K562 (cell line): ENCODE measurements at regions not wholly inside any gene's neighbourhood (a gene's known extent, or its start where the extent isn't known, plus 50 kb on each side); places are given as distances from the start of the nearest gene placed in this dataset.

Experiments
- EZH2 ChIP-seq: IDR thresholded peaks from 2 replicates; pipeline ENCODE4 v1.6.1; 2012; ENCODE audit warnings: low read depth, mild to moderate bottlenecking, inconsistent platforms, low read length, borderline replicate concordance
- HNRNPH1 ChIP-seq: fragments of 200-400 bp; formaldehyde crosslinking; optimal IDR thresholded peaks from 2 replicates; pipeline ENCODE3; 2017; ENCODE audit warnings: low read depth, mild to moderate bottlenecking, low read length, moderate library complexity
- MEIS2 ChIP-seq: fragments of 450-650 bp; IDR thresholded peaks from 2 replicates; pipeline ENCODE4 v1.6.1; 2014; ENCODE audit warnings: mild to moderate bottlenecking; ENCODE audit not compliant: partially characterized antibody
- MTF1 ChIP-seq: fragments of 250-450 bp; sonication (Bioruptor Pico); IDR thresholded peaks from 2 replicates; pipeline ENCODE4 v1.9.0; 2021; ENCODE audit warnings: moderate library complexity, mild to moderate bottlenecking, inconsistent platforms, borderline replicate concordance
- MYC ChIP-seq, 2 experiments: fragments of 250-450 bp in 1 of 2; sonication (Bioruptor Pico) in 1 of 2; IDR thresholded peaks; 2 replicates each; pipeline versions ENCODE4 v1.5.1 to v1.6.1; 2012 to 2021; ENCODE audit warnings: low read depth in 2 of 2, borderline replicate concordance in 1 of 2, improper control_type of control experiment in 1 of 2, low read length in 1 of 2, mild to moderate bottlenecking in 1 of 2, moderate library complexity in 1 of 2
- NONO ChIP-seq, 2 experiments: fragments of 200-400 bp in 1 of 2; fragments of 450-650 bp in 1 of 2; formaldehyde crosslinking in 1 of 2; IDR thresholded peaks; 2 replicates each; pipeline ENCODE4 v1.6.1; 2017; ENCODE audit warnings: low read depth in 2 of 2, mild to moderate bottlenecking in 2 of 2, moderate library complexity in 2 of 2, low read length in 1 of 2
- POLR2A ChIP-seq: fragments of 450-650 bp; conservative IDR thresholded peaks from 2 replicates; pipeline ENCODE4 v1.6.1; 2016
- TSC22D4 ChIP-seq: fragments of 450-650 bp; IDR thresholded peaks from 2 replicates; pipeline ENCODE4 v1.6.1; 2016; ENCODE audit warnings: missing genetic modification characterization, missing biosample characterization, control low read depth
- ZNF174 ChIP-seq: fragments of 250-450 bp; sonication (Bioruptor Pico); IDR thresholded peaks from 2 replicates; pipeline ENCODE4 v1.4.0; 2020; ENCODE audit warnings: mild to moderate bottlenecking
- TF ChIP-seq, protein P1 (sequence below): sonication (generic); formaldehyde crosslinking; IDR thresholded peaks from 2 replicates; pipeline ENCODE4 v1.9.0; 2022; ENCODE audit warnings: mild to moderate bottlenecking, missing genetic modification reagents
- TF ChIP-seq, protein P2 (sequence below), 3 experiments: IDR thresholded peaks in 2 of 3; conservative IDR thresholded peaks in 1 of 3; 2 replicates each; pipeline ENCODE4 v1.5.1; 2011 to 2012; ENCODE audit warnings: low read length in 3 of 3, mild to moderate bottlenecking in 3 of 3, control low read depth in 2 of 3, improper control_type of control experiment in 1 of 3, inconsistent platforms in 1 of 3, low read depth in 1 of 3, mixed read lengths in 1 of 3, moderate library complexity in 1 of 3; ENCODE audit not compliant: insufficient read depth in 2 of 3
- TF ChIP-seq, protein P3 (sequence below): sonication (generic); formaldehyde crosslinking; IDR thresholded peaks from 2 replicates; pipeline ENCODE4 v1.8.1; 2022; ENCODE audit warnings: missing genetic modification reagents

DNA sequence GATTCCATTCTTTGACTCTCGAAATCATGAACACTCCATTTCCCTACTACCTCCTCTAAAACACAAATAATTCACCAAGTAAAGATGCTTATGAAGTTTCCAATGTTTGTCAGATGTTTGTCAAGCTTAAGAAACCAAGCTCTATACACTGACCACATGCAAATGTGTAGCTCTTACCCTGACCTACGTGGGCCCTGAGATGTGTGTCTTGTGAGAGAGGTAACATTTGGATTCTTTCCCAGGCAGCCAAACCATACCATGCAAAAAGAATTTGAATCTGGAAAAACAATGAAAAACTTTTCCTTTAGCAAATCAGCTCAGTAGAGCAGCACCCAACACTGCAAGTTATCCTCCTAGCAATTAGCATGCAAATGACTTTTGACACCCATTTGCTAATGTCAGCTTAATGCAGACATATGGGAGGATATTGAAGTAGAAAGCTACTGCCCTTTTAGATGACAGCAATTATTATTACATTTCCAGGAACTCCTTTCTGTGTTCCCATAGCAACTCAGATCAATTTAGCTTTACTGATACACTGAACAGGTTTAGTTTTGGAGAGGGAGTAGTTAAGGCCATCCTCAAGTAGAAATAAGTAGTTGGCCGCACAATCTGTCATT, 83.2 kb upstream of the RGS4 start:
- TF ChIP-seq, protein P1, sequence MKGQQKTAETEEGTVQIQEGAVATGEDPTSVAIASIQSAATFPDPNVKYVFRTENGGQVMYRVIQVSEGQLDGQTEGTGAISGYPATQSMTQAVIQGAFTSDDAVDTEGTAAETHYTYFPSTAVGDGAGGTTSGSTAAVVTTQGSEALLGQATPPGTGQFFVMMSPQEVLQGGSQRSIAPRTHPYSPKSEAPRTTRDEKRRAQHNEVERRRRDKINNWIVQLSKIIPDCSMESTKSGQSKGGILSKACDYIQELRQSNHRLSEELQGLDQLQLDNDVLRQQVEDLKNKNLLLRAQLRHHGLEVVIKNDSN, result no peak
- no peak for TF ChIP-seq TSC22D4 (tag)
- TF ChIP-seq, protein P2, sequence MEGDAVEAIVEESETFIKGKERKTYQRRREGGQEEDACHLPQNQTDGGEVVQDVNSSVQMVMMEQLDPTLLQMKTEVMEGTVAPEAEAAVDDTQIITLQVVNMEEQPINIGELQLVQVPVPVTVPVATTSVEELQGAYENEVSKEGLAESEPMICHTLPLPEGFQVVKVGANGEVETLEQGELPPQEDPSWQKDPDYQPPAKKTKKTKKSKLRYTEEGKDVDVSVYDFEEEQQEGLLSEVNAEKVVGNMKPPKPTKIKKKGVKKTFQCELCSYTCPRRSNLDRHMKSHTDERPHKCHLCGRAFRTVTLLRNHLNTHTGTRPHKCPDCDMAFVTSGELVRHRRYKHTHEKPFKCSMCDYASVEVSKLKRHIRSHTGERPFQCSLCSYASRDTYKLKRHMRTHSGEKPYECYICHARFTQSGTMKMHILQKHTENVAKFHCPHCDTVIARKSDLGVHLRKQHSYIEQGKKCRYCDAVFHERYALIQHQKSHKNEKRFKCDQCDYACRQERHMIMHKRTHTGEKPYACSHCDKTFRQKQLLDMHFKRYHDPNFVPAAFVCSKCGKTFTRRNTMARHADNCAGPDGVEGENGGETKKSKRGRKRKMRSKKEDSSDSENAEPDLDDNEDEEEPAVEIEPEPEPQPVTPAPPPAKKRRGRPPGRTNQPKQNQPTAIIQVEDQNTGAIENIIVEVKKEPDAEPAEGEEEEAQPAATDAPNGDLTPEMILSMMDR (IDR thresholded peaks at IDR 0.05 in 2 of 3, conservative IDR thresholded peaks at IDR 0.05 in 1 of 3; ENCODE audit: insufficient read depth in 2 of 3, low read depth in 1 of 3, low read length in 3 of 3), result no peak
- TF ChIP-seq MTF1 (CRISPR knock-in tag), result no peak
- TF ChIP-seq MEIS2, result no peak
- TF ChIP-seq HNRNPH1, result no peak
- TF ChIP-seq MYC (IDR thresholded peaks at IDR 0.05; ENCODE audit: low read depth, low read length), result no peak
- no peak for TF ChIP-seq MYC (CRISPR knock-in tag; IDR thresholded peaks at IDR 0.05; ENCODE audit: borderline replicate concordance, low read depth)
- no peak for TF ChIP-seq NONO (IDR thresholded peaks at IDR 0.05; ENCODE audit: low read depth in 2 of 2, low read length in 1 of 2)
- TF ChIP-seq POLR2A, result no peak
- no peak for TF ChIP-seq EZH2
- TF ChIP-seq, protein P3, sequence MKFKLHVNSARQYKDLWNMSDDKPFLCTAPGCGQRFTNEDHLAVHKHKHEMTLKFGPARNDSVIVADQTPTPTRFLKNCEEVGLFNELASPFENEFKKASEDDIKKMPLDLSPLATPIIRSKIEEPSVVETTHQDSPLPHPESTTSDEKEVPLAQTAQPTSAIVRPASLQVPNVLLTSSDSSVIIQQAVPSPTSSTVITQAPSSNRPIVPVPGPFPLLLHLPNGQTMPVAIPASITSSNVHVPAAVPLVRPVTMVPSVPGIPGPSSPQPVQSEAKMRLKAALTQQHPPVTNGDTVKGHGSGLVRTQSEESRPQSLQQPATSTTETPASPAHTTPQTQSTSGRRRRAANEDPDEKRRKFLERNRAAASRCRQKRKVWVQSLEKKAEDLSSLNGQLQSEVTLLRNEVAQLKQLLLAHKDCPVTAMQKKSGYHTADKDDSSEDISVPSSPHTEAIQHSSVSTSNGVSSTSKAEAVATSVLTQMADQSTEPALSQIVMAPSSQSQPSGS (CRISPR knock-in tag), result no peak
- no peak for TF ChIP-seq ZNF174 (CRISPR knock-in tag)
